Neural cell (in vitro differentiated cells): ENCODE measurements at regions not wholly inside any gene's neighbourhood (a gene's known extent, or its start where the extent isn't known, plus 50 kb on each side); places are given as distances from the start of the nearest gene placed in this dataset.

ENCODE experiments used
- CTCF ChIP-seq: fragments of 450-650 bp; IDR thresholded peaks from 2 replicates; pipeline ENCODE4 v1.5.1; 2014; ENCODE audit warnings: antibody characterized with exemption, mild to moderate bottlenecking, moderate library complexity; ENCODE audit not compliant: poor library complexity, severe bottlenecking
- EP300 ChIP-seq: fragments of 450-650 bp; conservative IDR thresholded peaks from 2 replicates; pipeline ENCODE4 v1.6.1; 2014; ENCODE audit warnings: antibody characterized with exemption, mild to moderate bottlenecking, moderate library complexity; ENCODE audit not compliant: poor library complexity, severe bottlenecking
- EZH2 ChIP-seq: fragments of 200-600, 300-800 bp; shearing (Covaris generic), sonication (generic); IDR thresholded peaks from 2 replicates; pipeline ENCODE4 v1.6.1; 2014; ENCODE audit warnings: antibody characterized with exemption, low read length, borderline replicate concordance, mild to moderate bottlenecking; ENCODE audit not compliant: insufficient read depth, poor library complexity, severe bottlenecking
- MXI1 ChIP-seq: fragments of 450-650 bp; conservative IDR thresholded peaks from 2 replicates; pipeline ENCODE4 v1.6.1; 2014; ENCODE audit warnings: antibody characterized with exemption, mild to moderate bottlenecking; ENCODE audit not compliant: poor library complexity, severe bottlenecking
- POLR2AphosphoS5 ChIP-seq: IDR thresholded peaks from 2 replicates; pipeline ENCODE4 v1.6.1; 2012
- RAD21 ChIP-seq: fragments of 450-650 bp; conservative IDR thresholded peaks from 2 replicates; pipeline ENCODE4 v1.6.1; 2014; ENCODE audit warnings: antibody characterized with exemption, mild to moderate bottlenecking, moderate library complexity
- REST ChIP-seq: IDR thresholded peaks from 2 replicates; pipeline ENCODE4 v1.6.1; 2012; ENCODE audit warnings: borderline replicate concordance
- SMC3 ChIP-seq: fragments of 450-650 bp; conservative IDR thresholded peaks from 2 replicates; pipeline ENCODE4 v1.6.1; 2014; ENCODE audit warnings: antibody characterized with exemption, mild to moderate bottlenecking, moderate library complexity; ENCODE audit not compliant: poor library complexity
- TAF1 ChIP-seq: IDR thresholded peaks from 2 replicates; pipeline ENCODE4 v1.6.1; 2012; ENCODE audit warnings: low read depth

GRCh38 chr10:35874311-35875015 is 232.4 kb upstream of the FZD8 start:
- TF ChIP-seq CTCF (no peak), REST (no peak), POLR2AphosphoS5 (no peak), RAD21 (no peak), TAF1 (no peak), EZH2 (no peak), SMC3 (no peak), EP300 (no peak), MXI1 (no peak)
